ENCODE measurements at regions not wholly inside any gene's neighbourhood (a gene's known extent, or its start where the extent isn't known, plus 50 kb on each side); places are given as distances from the start of the nearest gene placed in this dataset.

DNA sequence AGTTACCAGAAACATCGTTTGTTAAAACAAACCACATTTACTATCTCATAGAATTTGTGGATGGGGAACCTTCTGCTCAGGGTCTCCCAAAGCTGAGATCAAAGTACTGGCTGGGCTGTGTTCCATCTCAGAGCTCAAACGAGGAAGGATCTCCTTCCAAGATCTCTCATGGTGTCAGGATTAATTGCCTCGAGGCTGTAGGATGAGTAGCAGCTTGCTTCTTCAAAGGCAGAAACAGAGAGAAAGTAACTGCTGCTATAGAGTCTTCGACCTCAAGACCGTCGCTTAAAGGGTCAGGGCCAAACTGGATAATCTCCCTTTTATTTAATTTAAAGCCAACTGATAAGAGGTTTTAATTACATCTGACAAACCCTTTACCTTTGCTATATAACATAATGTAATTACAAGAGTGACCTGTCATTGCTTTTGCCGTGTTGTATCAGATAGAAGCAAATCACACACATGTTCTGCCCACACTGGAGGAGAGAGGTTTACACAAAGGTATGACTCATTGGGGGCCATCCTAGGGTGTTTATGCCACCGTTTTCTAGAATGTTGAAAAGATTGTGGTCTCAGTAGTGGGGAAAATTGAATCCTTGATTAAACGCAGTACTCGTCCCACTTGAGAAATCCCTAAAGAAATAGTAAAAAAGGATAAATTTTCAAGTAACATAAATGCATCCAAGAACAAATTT is 868.8 kb upstream of the TMEM132C start:
- no peak for DNase-seq (ENCODE audit: low read depth in 2 of 2)

DNA sequence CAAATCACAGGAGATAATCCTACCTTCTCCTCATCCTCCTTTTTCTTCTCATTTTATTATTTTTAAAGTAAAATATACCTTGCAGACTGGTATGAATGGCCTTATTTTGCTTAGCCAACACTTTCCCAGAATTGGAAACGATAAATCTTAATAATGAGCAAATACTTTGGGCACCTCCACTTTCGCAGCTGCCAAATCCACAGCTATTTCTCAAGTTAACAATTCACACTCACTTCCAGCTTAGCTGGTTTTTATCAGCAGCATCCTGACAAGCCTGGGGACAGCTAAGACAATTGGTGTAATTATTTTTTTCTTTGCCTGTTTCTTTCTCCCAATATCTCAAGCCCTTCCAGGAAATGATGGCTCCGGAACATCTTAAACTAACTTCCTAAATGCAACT is 867.5 kb upstream of the TMEM132C start:
- no peak for DNase-seq (ENCODE audit: low read depth in 2 of 2)

GRCh38 chr12:127400221-127400620 is 866.7 kb upstream of the TMEM132C start:
- no peak for DNase-seq (ENCODE audit: low read depth in 2 of 2)

DNA sequence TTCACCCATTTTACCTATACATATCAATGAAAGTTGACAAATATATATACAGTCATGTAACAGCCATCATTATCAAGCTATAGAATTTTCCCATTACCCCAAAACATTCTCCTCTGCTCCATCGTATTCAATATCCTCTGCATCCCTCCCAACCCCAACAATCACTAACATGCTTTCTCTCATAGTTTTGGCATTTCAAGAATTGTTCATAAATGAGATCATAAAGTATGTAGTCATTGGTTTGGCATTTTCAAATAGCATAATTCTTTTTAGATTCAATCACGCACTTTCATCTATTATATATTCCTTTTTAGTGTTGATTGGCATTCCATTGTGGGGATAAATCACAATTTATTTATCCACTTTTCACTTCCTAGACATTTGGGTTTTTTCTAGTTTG is 866.0 kb upstream of the TMEM132C start:
- no peak for DNase-seq (ENCODE audit: low read depth in 2 of 2)

- DNase-seq (ENCODE audit: low read depth in 2 of 2) = no peak
These were observed 865.4 kb upstream of the TMEM132C start for GRCh38 chr12:127401536-127401935.

GRCh38 chr12:127411166-127411915 is 855.6 kb upstream of the TMEM132C start:
- DNase-seq (ENCODE audit: low read depth in 2 of 2) = no peak

DNA sequence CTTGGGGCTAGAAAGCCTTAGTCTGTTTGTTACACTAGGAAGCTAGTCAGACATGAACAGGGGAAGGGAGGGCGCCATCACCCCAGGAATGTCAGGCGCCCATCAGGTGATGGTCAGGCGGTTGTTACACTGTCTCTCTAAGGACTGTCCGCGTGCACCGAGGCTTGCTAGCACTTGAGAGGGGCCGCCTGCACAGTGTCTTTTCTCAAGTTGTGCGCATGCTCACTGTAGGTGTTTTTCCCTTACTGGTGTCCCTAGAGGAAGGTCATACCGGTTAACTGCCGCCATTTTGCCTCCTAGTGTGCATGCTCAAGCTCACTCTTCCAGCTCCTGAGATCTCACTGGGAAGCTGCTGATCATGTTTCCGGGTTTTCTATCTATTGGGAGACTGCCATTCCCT is 855.0 kb upstream of the TMEM132C start:
- no peak for DNase-seq (ENCODE audit: low read depth in 2 of 2)

- DNase-seq (ENCODE audit: low read depth in 2 of 2) = no peak
These were observed 854.1 kb upstream of the TMEM132C start for GRCh38 chr12:127412866-127413265.

DNA sequence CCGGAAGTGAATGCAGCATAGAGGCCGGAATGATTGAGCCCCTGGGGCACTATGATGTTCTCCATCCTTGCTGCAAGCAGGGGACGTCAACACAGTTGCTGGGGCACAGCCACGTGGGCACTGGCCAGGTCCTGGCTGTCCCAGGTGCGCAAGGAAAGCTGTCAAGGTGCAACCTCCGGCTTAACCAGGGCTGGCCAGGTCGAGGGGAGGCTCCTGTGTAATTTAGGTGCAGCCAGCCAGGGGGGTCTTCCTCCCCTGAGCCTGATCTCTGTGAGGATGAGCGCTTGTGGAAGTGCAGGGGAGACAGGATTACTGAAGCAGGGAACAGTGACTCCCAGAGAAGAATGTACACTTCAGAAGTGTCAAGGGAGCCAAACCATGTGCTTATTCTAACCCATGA is 852.8 kb upstream of the TMEM132C start:
- DNase-seq (ENCODE audit: low read depth in 2 of 2) = no peak

DNA sequence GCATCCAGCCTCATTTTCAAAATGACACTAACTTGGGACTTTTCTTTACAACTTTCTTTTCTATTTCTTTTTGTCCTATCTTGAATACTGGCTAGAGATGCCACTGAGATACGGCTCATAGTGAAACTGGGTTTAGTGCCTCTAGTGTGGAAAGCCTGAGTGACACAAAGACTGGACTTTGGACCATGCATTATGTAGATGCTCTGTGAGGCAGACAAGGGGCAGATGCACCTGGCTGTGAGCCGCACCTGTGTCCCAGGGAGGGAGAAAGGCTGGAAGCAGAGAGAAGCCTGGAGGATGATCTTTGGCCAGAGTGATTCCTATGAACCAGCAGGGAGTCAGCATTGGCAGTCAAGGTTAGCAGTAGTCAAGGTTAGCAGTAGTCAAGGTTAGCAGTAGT is 852.3 kb upstream of the TMEM132C start:
- no peak for DNase-seq (ENCODE audit: low read depth in 2 of 2)

DNA sequence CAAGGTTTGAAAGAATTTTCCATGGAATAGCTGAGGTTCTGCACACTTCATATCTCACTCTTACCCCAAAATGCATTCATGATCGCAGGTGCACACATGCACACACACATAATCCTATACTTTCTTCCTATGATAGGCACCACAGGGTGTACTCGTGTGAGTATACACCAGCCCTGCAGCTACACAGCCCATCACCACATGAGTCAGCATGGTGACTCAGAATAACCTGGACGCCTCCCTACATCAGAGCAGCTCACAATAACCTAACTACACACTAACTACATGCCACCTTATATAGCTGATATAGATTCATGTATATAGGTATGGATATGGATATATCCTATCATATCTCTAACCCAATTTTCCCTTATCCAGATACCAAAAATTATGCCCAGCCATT is 850.2 kb upstream of the TMEM132C start:
- no peak for DNase-seq (ENCODE audit: low read depth in 2 of 2)

GRCh38 chr12:127419111-127419510 is 847.9 kb upstream of the TMEM132C start:
- DNase-seq (ENCODE audit: low read depth in 2 of 2) = no peak

DNA sequence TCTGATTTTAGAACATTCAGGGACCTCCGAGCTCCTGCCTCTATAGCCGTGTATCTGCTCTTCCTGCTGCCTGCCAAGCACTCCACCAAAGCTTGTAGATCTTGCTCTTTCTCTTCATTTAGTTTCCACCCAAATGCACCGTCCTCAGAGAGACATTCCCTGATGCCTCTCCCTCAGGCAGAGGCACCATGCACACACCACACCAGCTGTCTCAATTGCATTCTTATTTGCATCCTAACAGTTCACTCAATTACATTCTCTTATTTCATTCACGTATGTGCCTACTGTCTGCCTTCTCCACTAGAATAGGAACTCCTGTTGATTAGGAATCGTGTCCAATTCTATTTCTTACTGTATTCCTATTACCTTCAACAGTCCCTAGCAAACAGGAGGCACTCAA is 845.4 kb upstream of the TMEM132C start:
- DNase-seq (ENCODE audit: low read depth in 2 of 2) = no peak

DNA sequence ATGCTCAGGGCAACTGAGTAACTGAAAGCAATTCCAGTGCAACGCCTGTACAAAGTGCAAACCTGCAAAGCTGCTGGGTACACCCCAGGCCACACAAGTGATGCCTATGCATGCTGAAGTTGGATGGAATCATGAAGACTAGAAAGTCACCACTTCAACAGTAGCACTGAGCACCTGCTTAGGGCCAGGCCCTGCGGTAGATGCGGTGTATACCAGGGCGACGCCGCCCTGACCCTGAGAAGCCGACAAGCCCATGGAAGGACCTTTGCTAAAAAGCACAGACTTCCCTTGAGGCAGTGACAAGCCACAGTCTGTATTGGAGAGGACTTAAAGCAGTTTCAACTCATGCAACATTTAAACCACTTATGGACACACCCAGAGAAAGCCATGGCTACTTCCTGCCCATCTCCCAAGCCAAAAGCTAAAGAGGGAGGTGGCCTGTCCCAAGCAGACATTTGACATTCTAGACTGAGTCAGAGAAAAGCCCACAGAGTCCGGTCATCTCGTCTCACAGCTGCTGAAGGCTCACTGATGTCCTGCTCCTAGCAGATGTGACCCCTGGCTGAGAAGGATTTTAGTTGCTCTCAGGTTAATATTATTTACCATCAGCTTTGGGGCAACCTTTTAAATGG is 843.9 kb upstream of the TMEM132C start:
- no peak for DNase-seq (ENCODE audit: low read depth in 2 of 2)

DNA sequence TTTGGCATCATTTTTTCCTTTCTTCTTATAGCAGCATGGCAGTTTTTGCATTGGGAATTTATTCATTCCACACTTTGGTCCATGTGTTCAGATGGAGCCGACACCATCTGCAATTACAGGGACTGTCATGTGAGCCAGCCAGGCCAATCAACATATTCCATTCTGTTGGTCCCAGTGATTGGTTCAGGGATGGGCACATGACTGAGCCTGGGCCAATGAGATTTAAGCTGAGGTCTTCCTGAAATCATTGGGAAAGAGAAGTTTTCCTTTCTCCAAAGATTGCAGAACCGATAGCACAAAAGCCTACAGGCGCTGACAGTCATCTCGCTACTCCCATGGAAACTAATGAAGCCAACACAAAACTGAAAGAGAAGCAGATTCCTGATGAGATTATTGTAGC is 841.5 kb upstream of the TMEM132C start:
- DNase-seq (ENCODE audit: low read depth in 2 of 2) = no peak

GRCh38 chr12:127428420-127428819 is 838.5 kb upstream of the TMEM132C start:
- no peak for DNase-seq (ENCODE audit: low read depth in 2 of 2)

GRCh38 chr12:127429551-127430285 is 837.3 kb upstream of the TMEM132C start:
- DNase-seq (ENCODE audit: low read depth in 2 of 2) = no peak

DNA sequence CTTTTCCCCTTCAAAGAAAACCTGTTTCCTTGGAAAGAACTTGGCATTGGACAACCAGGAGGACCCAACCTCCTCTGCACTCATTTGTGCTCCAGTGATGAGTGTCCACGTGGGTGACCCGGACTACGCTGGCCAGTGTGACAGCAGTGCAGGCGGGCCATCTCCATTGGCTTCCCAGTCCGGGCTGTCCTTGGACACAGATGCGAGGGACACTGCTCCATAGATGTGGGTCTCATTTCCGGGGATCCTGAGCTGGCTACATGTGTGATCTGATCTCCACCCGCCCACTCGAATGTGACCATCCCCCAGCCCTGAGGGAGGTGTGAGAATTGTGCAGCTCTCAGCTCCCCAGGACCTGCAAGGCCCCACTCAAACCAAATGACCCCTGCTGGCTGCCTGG is 836.6 kb upstream of the TMEM132C start:
- no peak for DNase-seq (ENCODE audit: low read depth in 2 of 2)

GRCh38 chr12:127431177-127431576 is 835.8 kb upstream of the TMEM132C start:
- no peak for DNase-seq (ENCODE audit: low read depth in 2 of 2)

GRCh38 chr12:127431594-127431993 is 835.4 kb upstream of the TMEM132C start:
- DNase-seq (ENCODE audit: low read depth in 2 of 2) = no peak

- DNase-seq (ENCODE audit: low read depth in 2 of 2) = no peak
These were observed 831.5 kb upstream of the TMEM132C start for GRCh38 chr12:127435439-127435838.

GRCh38 chr12:127438512-127439244 is 828.3 kb upstream of the TMEM132C start:
- DNase-seq (ENCODE audit: low read depth in 2 of 2) = no peak
